OCI-LY1 (cell line): ENCODE measurements at regions not wholly inside any gene's neighbourhood (a gene's known extent, or its start where the extent isn't known, plus 50 kb on each side); places are given as distances from the start of the nearest gene placed in this dataset.

Source experiments
- H2AFZ ChIP-seq: fragments of 200-600 bp; sonication (generic), shearing (Covaris generic); 2 replicates; pipeline ENCODE4 v1.6.0; 2014; ENCODE audit warnings: antibody characterized with exemption, mild to moderate bottlenecking, low read length
- H3F3A ChIP-seq: fragments of 200-600 bp; sonication (generic), shearing (Covaris generic); 2 replicates; pipeline ENCODE4 v1.6.0; 2014; ENCODE audit warnings: mild to moderate bottlenecking, antibody characterized with exemption, low read length, moderate library complexity; ENCODE audit not compliant: insufficient read depth
- H3K27ac ChIP-seq: fragments of 200-600 bp; sonication (generic); 2 replicates; pipeline ENCODE4 v1.5.1; 2014; ENCODE audit warnings: low read length, mixed run types, mild to moderate bottlenecking, low read depth; ENCODE audit not compliant: poor library complexity, severe bottlenecking
- H3K27me3 ChIP-seq: fragments of 200-600 bp; sonication (generic); 2 replicates; pipeline ENCODE4 v1.6.0; 2014; ENCODE audit warnings: antibody characterized with exemption, mild to moderate bottlenecking, low read length, moderate library complexity; ENCODE audit not compliant: insufficient read depth
- H3K36me3 ChIP-seq: fragments of 200-600 bp; sonication (generic); 2 replicates; pipeline ENCODE4 v1.6.1; 2014; ENCODE audit warnings: mild to moderate bottlenecking, antibody characterized with exemption, low read length, moderate library complexity, mixed read lengths; ENCODE audit not compliant: insufficient read depth
- H3K4me1 ChIP-seq: fragments of 200-600 bp; sonication (generic); 2 replicates; pipeline ENCODE4 v1.5.1; 2014; ENCODE audit warnings: mild to moderate bottlenecking, low read length, moderate library complexity; ENCODE audit not compliant: insufficient read depth, severe bottlenecking
- H3K4me2 ChIP-seq: fragments of 200-600 bp; sonication (generic), shearing (Covaris generic); 2 replicates; pipeline ENCODE4 v1.6.1; 2014; ENCODE audit warnings: low read length
- H3K4me3 ChIP-seq: fragments of 200-600 bp; sonication (generic); 2 replicates; pipeline ENCODE4 v1.5.1; 2014; ENCODE audit warnings: low read length, low read depth, mild to moderate bottlenecking, mixed read lengths; ENCODE audit not compliant: poor library complexity, severe bottlenecking
- H3K79me2 ChIP-seq: fragments of 200-600 bp; shearing (Covaris generic); 2 replicates; pipeline ENCODE4 v1.6.1; 2016; ENCODE audit warnings: mixed run types, low read length, mixed read lengths; ENCODE audit not compliant: insufficient read depth
- H3K9ac ChIP-seq: fragments of 200-600 bp; sonication (generic), shearing (Covaris generic); 2 replicates; pipeline ENCODE4 v1.6.1; 2014; ENCODE audit warnings: mild to moderate bottlenecking, low read length, mixed read lengths
- H3K9me2 ChIP-seq: fragments of 200-600 bp; sonication (generic), shearing (Covaris generic); 2 replicates; pipeline ENCODE4 v1.6.1; 2014; ENCODE audit warnings: low read depth, mild to moderate bottlenecking, low read length, mixed read lengths
- H3K9me3 ChIP-seq: fragments of 200-600 bp; shearing (Covaris generic); 2 replicates; pipeline ENCODE4 v1.6.1; 2014; ENCODE audit warnings: low read length, mixed read lengths
- H4K20me1 ChIP-seq: fragments of 200-600 bp; sonication (generic), shearing (Covaris generic); 2 replicates; pipeline ENCODE4 v1.6.0; 2016; ENCODE audit warnings: mild to moderate bottlenecking, low read length; ENCODE audit not compliant: insufficient read depth
- CTCF ChIP-seq: fragments of 200-600 bp; sonication (generic), shearing (Covaris generic); IDR thresholded peaks from 2 replicates; pipeline ENCODE4 v1.5.1; 2017; ENCODE audit warnings: mild to moderate bottlenecking, antibody characterized with exemption, low read length, moderate library complexity, mixed read lengths
- EZH2 ChIP-seq: fragments of 200-600 bp; sonication (generic), shearing (Covaris generic); IDR thresholded peaks from 2 replicates; pipeline ENCODE4 v1.8.0; 2017; ENCODE audit warnings: borderline replicate concordance, mixed run types, mild to moderate bottlenecking, antibody characterized with exemption, low read length, moderate library complexity, mixed read lengths

DNA sequence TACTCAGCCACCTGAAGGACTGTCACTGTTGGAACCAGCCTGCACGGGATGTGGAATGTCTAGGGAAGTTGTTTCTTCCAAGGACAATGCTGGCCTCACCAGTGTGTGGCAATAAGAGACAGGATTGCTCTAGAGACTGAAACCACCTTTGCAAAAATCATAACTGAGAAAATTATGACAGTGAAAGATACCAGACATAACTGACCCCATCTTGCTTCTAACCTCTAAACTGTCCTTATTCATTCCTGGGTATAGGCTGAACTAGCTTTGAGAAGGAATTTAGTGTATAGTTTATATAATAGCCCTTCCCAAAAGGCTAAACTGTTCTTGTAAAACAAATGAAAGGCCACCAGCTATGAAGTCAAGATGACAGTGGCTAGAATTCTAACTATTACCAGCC lies 83.6 kb downstream of the IER5 start:
- Histone ChIP-seq H3K9ac (no peak overlapping the region), H2AFZ (no peak overlapping the region), H3K79me2 (no peaks in the 10 kb centered on the region), H3K4me2 (no peak overlapping the region), H3K9me3 (no peaks in the 10 kb centered on the region), H3K27ac (no peak overlapping the region), H3K9me2 (no peaks in the 10 kb centered on the region), H4K20me1 (no peaks in the 10 kb centered on the region), H3K4me1 (no peaks in the 10 kb centered on the region), H3F3A (no peaks in the 10 kb centered on the region), H3K36me3 (no peaks in the 10 kb centered on the region), H3K27me3 (no peaks in the 10 kb centered on the region; the same call in 1 of the 2 replicates), H3K4me3 (no peak overlapping the region)
- no peak for TF ChIP-seq CTCF
- TF ChIP-seq EZH2, result no peak

DNA sequence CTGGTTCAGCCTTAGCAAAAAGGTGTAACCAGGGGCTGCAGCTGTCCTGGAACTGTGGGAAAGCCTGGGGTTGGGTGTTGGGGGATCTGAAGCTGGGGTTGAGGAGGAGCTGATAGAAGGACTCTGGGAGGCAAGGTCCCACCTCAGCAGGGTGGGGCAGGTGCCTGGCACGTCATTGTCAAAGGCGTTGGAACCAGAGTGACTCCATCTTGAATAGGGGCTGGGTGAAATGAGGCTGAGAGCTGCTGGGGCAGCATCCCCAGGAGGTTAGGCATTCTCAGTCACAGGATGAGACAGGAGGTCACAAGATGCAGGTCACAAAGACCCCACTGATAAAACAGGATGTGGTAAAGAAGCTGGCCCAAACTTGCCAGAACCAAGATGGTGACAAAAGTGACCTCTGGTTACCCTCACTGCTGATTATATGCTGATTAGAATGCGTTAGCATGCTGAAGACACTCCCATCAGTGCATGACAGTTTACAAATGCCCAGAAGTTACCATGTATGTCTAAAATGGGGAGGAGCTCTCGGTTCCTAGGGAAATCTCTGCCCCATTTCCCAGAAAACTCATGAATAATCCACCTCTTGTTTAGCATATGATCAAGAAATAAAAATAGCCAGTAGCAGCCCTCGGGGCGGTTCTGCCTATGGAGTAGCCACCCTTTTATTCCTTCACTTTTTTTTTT lies 85.4 kb downstream of the IER5 start:
- TF ChIP-seq EZH2, result no peak
- TF ChIP-seq CTCF, result no peak
- H3K9ac ChIP-seq, result no peak overlapping the region
- H3K4me2 ChIP-seq, result no peak overlapping the region
- no peaks in the 10 kb centered on the region for H3K9me3 ChIP-seq
- no peaks in the 10 kb centered on the region for H4K20me1 ChIP-seq
- H3K4me3 ChIP-seq, result no peak overlapping the region
- no peaks in the 10 kb centered on the region; the same call in 1 of the 2 replicates for H3K27me3 ChIP-seq
- no peaks in the 10 kb centered on the region for H3K9me2 ChIP-seq
- no peaks in the 10 kb centered on the region for H3F3A ChIP-seq
- no peaks in the 10 kb centered on the region for H3K4me1 ChIP-seq
- H3K27ac ChIP-seq, result no peak overlapping the region
- H3K36me3 ChIP-seq, result no peaks in the 10 kb centered on the region
- H2AFZ ChIP-seq, result no peak overlapping the region
- no peaks in the 10 kb centered on the region for H3K79me2 ChIP-seq

DNA sequence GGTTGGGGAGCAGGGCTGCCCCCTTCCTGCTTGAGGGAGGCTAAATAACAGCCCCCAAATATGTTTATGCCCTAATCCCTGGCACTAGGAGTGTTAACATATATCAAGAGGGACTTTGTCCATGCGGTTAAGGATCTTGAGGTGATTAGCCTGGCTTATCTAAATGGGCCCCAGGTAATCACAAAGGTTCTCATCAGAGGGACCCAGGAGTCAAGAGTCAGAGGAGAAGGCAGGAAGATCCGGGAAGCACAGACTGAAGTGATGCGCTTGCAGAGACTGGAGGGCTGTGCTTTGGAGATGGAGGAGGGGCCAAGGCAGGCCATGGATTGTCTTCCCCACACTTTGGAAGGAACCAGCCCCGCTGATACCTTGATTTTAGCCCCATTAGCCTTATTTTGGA lies 86.4 kb downstream of the IER5 start:
- H3K9me3 ChIP-seq, result no peaks in the 10 kb centered on the region
- H3K79me2 ChIP-seq, result no peaks in the 10 kb centered on the region
- no peaks in the 10 kb centered on the region for H3K9me2 ChIP-seq
- no peak overlapping the region for H3K4me3 ChIP-seq
- no peaks in the 10 kb centered on the region for H4K20me1 ChIP-seq
- no peaks in the 10 kb centered on the region for H3F3A ChIP-seq
- no peaks in the 10 kb centered on the region for H3K4me1 ChIP-seq
- H3K36me3 ChIP-seq, result no peaks in the 10 kb centered on the region
- H3K4me2 ChIP-seq, result no peak overlapping the region
- H3K27ac ChIP-seq, result no peak overlapping the region
- H3K9ac ChIP-seq, result no peak overlapping the region
- TF ChIP-seq CTCF, result no peak
- no peak for TF ChIP-seq EZH2
- no peaks in the 10 kb centered on the region; the same call in 1 of the 2 replicates for H3K27me3 ChIP-seq
- H2AFZ ChIP-seq, result no peak overlapping the region
